ENCODE measurements at regions not wholly inside any gene's neighbourhood (a gene's known extent, or its start where the extent isn't known, plus 50 kb on each side); places are given as distances from the start of the nearest gene placed in this dataset.

- no peak for DNase-seq
These were observed 436.7 kb downstream of the TNS3 start for GRCh38 chr7:47145186-47145725.

GRCh38 chr7:47143339-47143738, 438.6 kb downstream of the TNS3 start:
- no peak for DNase-seq

- DNase-seq: no peak
These were observed 439.1 kb downstream of the TNS3 start for GRCh38 chr7:47142867-47143175.

- DNase-seq: no peak
These were observed 439.6 kb downstream of the TNS3 start for GRCh38 chr7:47142169-47142866.

GRCh38 chr7:47132471-47132870, 449.4 kb downstream of the TNS3 start:
- DNase-seq: no peak

- no peak for DNase-seq
These were observed 453.2 kb downstream of the TNS3 start for GRCh38 chr7:47128700-47129099.

- DNase-seq: no peak
These were observed 456.4 kb downstream of the TNS3 start for GRCh38 chr7:47125529-47125928.

- DNase-seq: no peak
These were observed 462.5 kb downstream of the TNS3 start for GRCh38 chr7:47119261-47119865.

GRCh38 chr7:47104206-47104549, 477.7 kb downstream of the TNS3 start:
- no peak for DNase-seq

GRCh38 chr7:47103498-47104205, 478.3 kb downstream of the TNS3 start:
- DNase-seq: no peak

GRCh38 chr7:47102331-47102841, 479.5 kb downstream of the TNS3 start:
- DNase-seq: no peak

- DNase-seq: peak; percentile 59
These were observed 481.0 kb downstream of the TNS3 start for GRCh38 chr7:47100817-47101435.

- DNase-seq: no peak
These were observed 481.6 kb downstream of the TNS3 start for GRCh38 chr7:47100148-47100816.

GRCh38 chr7:47097431-47097830, 484.5 kb downstream of the TNS3 start:
- no peak for DNase-seq

- DNase-seq: no peak
These were observed 486.0 kb downstream of the TNS3 start for GRCh38 chr7:47095946-47096345.

GRCh38 chr7:47094462-47094861, 487.4 kb downstream of the TNS3 start:
- no peak for DNase-seq

GRCh38 chr7:47093320-47094234, 488.3 kb downstream of the TNS3 start:
- DNase-seq: no peak

GRCh38 chr7:47092336-47092735, 489.6 kb downstream of the TNS3 start:
- no peak for DNase-seq

- DNase-seq: no peak
These were observed 490.8 kb downstream of the TNS3 start for GRCh38 chr7:47091141-47091540.

- DNase-seq: no peak
These were observed 492.4 kb downstream of the TNS3 start for GRCh38 chr7:47089461-47089860.

- DNase-seq: no peak
These were observed 492.9 kb downstream of the TNS3 start for GRCh38 chr7:47089068-47089417.
